ENCODE measurements at regions not wholly inside any gene's neighbourhood (a gene's known extent, or its start where the extent isn't known, plus 50 kb on each side); places are given as distances from the start of the nearest gene placed in this dataset.

DNA sequence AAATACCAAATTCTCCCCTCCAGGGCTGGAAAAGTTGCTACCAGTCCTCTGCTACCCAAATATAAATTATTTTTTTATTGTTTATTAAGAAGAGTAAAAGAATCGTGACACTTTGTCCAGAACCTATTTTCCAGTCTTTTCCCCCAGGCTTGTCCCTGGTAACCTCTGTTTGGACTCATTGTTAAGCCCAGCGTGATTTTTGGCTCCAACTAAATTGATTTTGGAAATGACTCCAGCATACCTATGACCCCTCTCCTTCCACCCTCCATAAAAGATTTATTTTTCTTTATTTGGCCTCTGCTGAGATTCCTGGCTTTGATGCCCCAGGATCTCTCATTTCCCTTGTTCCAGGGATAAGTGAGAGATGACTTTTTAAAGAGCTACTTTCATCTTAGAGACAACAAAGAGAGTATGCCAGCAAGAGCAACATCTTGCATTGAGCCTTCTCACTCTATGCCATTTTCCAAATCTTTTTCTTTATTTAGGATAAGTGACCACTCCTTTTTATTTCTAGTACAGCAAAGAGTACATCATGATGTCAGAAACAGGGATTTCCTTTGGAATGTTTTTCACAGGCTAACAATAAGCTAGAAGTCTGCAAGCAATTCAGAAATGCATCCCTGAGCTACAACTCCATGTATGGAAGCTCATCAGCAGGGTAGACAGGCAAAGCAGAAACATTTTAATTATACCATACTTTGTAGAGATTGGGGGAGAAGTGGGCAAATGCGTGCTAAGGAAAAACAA, 75.8 kb downstream of the DAD1 start:
- DNase-seq = no peak

DNA sequence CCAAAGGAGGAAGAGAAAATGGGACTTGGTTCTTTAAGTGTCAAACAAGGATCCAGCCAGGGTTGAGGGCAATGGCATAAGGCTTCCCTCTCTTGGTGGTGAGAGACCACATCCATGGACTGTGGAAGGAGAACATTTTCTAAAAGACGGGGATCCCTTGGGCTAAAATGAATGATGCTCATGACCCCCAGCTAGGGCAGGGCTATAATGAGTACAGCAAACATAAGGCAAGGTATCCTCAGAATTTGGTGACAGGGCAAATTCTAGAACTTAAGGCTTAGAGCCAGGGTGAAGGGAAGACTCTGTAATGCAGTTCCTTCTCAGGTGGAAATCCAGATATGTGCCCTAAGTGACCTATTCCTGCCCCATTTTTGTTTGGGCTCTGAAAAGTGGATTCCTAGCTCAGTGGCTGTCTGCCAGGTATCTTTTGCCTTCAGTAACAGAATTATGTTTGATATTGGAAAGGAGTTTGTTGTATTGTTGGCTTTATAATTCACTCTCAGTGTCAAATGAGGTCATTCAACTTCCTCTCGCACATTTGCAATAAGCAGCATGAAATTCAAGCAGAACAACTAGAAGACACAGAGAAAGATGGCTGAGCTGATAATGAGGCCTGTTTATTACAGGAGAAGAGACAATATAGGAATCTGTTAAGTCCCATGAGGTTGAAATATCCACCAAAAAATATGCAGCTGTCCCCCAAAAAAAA, 76.8 kb downstream of the DAD1 start:
- no peak for DNase-seq

DNA sequence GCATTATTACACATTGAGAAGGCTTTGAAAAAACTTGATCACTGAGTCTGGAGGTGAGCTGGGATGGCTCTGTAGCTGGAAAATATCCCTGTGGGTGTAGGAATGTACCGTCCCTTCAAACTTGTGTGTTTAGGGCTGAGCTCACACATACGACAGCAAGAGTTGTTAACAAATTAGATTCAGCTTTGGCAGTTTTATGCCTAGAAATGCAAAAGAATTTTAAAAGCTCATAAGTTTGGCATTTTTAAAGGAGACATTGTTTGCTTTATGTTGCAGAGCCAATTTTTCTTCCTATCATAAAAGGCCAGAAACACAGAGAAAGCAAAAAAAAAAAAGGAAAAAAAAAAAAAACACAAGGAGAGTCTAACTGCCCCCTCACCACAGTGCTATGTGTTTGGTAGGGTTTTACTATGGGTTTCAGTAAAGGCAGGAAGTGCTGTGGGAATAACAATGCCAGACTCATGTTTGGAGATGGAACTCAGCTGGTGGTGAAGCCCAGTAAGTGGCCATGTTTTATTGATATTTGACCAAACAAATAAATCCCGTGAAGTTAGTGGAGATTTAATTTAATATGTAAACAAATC, 78.4 kb downstream of the DAD1 start:
- no peak for DNase-seq

DNA sequence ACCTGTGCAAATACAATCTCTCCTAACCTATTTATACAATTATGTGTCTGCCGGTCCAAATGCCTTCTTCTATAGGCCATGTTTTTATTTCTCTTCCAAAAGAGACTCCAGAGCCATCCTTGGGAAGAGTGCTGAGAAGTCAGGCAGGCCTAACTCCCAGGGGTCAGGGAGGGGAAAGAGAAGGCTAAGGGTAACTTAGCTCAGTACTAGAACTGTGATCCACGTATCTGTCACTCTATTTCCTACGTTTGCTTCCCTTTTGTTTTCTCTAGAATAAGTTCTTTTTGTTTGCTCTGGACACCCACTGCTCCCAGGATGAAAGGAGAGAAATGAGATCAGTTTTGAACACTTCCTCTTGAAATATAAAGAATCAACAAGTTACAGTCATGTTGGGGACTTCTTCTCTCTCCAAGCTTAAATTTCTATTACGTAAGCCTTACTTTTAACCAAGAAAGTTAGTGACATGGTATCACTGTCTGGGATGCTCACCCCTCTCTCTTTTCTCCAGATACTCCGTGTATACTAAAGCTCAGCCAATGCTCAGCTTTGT, 79.2 kb downstream of the DAD1 start:
- DNase-seq = no peak

- DNase-seq = no peak
Observed at GRCh38 chr14:22509036-22509709, 79.9 kb downstream of the DAD1 start.

DNA sequence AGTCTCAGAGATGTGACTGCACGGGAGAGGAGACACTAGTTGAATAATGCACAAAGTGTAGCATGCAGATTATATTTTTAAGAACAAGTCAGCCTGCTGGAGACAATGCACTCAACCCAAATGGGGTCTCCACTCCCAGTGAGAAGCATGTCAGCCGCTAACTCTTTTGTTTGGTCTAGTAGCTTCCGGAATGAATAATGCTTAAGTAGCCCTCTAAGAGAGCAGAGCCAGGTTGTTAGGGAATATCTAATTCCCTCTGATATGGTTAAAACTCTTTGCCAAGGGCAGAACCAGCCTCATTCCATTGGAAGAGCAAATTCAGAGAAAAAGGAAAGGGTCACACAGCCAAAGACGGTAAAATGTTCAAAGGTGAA, 80.4 kb downstream of the DAD1 start:
- DNase-seq = no peak

DNA sequence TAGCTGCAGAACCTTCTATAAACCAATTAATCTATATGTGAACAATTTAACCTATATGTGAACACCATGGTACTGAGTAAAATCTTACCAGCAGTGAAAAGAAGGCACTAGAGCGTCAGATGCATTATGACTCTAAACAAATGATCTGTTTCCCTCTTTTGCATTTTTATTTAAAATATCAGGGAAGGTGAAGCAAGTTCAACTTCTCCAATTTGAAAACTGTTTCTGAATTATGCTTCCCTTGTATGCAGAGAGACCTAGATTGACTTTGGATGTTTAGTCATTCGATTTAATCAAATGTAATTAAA, 80.9 kb downstream of the DAD1 start:
- DNase-seq = no peak

DNA sequence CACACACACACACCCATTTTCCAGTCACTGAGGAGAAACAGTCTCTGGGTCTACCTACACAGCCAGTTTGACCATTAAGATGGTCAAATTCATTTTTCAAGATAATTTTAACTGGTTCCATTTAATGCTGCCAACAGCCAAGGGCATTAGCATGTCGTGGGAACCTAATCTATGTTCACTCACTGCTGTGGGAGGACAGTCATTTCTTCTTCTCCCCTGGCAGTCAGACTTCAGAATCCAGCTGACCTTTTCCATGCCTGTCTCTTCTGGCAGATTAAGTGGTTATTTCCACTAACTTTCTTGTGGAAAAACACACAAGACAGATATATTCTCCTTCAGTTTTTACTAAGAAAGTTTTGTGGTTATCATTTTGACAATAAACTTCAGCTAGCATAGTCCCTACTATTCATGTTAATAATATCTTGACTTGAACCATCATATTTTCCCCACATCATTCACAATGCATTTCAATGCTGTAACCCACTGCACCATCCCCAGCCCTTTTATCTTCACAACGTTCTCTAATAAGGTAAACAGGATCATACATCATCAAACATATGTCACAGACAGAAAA, 82.2 kb downstream of the DAD1 start:
- no peak for DNase-seq

GRCh38 chr14:22506378-22506710, 82.7 kb downstream of the DAD1 start:
- DNase-seq = no peak

DNA sequence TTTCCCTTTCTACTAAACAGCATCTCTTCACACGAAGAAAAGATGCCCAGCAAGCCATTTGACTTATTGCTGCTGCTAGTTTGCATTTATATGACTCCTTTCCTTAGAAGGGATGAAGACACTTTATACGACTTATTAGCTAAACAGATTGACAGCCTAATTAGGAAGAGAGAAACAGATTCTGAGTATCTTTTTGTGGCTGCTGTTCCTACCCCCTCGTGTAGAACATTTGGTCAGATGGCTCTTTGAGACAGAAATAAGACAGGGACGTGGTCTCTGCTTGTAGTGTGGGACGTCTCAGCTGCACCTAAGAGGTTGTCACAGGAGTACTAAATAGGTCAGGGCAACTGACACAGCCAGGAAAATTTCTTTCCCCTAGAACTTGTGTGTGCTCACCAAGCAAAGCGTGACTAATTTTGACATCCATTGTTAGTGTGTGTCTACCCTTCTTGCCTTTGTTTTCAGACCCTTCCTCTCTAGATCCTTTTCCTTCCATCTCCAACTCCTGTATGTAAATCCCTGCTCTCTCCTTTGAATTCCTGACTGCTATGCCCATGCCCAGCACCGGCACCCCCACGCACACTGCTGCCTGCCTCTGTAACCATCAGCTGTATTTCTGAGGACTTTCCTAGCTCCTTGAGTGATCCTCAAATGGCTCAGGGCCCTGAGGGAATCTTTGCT, 83.2 kb downstream of the DAD1 start:
- DNase-seq = no peak

DNA sequence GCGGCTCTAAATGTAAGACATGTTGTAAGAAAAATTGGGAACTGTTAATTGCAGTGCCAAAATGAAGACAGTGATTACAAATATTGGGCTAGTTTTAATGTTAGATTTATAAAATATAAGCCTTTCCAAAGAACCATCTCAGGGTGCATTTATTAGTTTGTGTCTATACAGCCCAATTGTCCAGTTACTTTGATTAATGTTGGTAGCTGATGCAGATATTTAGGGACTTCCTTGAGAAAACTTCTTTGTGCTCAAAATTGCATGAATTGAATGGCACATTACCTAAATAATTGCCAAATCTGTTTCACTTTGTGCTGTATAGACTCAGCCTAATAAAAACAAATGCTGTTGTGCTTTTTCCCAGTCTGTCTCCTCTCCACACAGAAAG, 83.7 kb downstream of the DAD1 start:
- no peak for DNase-seq

DNA sequence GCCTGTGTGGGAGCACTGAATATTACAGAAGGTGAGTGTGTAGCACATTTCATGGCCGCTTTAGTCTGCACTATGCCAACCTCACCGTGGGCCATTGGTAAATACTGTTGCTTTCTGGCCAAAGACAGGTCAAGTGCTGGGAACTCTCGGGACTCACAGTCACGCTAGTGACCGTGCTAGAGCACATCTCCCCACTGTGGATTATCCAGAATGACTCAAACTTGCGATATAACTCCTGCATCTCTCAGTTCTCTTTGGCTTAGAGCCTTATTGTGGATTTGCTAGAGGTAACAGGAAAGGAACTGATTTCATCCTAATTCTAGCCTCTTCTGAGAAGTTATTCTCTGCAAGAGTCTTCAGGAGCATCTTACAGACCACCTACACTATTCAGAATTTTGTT, 86.5 kb downstream of the DAD1 start:
- DNase-seq = no peak

DNA sequence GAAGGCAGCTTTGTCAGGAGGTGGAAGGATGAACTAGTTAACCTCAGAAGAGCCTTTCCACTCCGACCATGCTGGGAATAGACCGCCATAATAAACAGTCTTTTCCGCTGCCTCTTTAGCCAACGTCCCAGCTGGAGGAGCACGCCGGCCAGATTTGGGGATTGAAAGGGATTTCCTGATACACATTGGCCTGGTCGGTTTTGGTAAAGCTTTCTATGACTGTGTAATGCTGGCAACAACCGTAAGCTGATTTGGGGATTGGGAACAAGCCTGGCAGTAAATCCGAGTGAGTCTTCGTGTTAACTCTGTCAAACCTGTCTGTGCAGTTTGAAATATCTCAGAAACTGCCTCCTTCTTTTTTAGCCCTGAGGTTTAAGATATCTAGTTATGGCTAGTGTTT, 87.0 kb downstream of the DAD1 start:
- DNase-seq = no peak

DNA sequence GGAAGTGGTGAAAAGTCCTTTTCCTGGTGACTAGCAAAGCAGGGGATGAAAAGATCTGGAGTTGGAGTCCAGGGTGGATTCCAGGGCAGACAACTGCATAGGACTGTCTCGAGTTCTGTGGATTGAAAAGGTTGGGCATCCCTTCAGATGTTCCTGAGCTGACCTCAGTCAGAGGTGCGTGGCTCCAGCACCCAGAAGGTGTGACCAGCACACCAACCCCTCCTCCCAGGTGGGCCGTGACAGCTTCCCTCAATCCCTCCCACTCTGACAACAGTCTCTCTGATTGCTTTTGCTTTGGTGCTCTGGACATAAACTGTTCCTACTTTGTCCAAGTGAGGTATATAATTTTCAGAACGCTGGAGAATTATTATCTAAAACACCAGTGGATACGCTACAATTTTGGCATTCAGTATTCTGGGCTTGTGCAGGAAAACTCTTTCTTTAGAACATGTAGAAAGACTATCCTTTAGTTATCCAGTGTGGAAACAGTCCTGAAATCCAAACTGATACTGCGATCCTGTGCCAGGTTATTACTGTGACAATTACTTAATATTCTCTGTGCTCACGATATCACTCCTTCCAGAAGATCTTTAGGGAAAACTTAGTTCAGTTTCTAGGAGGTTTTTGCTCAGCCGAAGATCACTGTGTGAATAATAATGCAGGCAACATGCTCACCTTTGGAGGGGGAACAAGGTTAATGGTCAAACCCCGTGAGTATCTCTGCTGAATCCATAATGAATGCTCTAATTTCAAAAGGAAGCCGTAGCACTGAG, 87.9 kb downstream of the DAD1 start:
- DNase-seq = no peak

DNA sequence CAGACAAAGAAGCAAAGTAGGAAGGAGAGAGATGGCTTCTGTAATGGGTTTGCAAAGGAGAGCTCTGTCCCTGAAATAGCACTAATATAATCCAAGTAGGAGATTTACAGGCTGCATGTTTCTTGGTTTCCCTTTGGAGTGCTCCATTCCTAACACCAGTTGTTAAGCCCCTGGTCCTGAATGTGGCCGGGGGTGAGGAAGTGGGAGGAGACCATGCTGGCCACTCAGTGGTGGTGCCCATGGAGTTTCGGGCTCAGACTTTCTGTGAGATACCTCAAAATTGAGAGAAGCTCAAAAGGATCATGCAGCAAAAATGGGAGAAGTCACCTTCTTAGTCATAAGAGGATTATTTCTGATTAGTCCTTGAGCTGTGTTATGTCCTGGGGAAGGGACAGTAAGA, 88.5 kb downstream of the DAD1 start:
- DNase-seq = no peak

GRCh38 chr14:22497671-22498093, 91.3 kb downstream of the DAD1 start:
- no peak for DNase-seq

DNA sequence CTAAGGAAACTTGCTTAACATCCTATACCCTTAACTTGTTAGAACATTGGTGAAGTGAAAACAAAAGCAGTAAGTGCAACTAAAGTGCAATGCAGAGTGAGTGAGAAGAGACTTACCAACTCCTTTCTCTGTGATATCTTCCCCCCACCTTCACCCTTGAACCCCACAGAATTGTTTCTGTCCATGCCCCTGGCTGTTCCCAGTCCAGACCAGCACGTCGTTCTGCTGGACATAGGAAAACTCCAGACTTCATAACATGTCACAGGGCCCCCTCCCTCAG, 91.9 kb downstream of the DAD1 start:
- no peak for DNase-seq

DNA sequence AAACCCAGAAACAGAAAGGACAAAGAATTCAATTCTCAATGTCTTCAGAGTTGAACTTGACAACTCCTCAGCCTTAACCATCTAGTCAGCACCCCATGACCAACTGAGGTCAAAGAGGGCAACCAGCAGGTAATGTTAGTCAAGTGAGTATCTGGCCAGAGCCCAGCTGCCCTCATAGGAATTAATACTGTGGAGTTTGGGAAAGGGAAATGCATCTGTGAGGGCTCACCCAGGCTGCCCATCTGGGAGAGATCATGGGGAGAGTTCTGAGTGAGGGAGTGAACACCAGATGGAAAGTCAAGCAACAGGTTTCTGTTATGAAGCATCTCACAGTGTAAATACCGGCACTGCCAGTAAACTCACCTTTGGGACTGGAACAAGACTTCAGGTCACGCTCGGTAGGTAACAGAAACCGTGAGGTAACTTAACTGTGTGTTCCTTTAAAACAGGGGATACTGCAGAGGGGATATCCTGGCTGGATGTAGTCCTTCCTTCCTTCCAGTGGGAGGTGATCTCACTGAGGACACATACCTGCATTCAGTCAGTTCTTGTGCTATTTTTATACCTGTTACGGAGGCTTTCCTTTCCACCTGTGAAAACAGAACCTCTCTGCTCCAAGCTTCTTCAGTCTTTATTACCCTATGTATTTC, 94.4 kb downstream of the DAD1 start:
- no peak for DNase-seq

- DNase-seq = no peak
Observed at GRCh38 chr14:22493753-22494152, 95.3 kb downstream of the DAD1 start.

GRCh38 chr14:22492622-22493542, 96.1 kb downstream of the DAD1 start:
- DNase-seq = peak in 1 of 5 donors; percentile 16

Data from T-helper 1 cell (primary cell).